ENCODE measurements at regions not wholly inside any gene's neighbourhood (a gene's known extent, or its start where the extent isn't known, plus 50 kb on each side); places are given as distances from the start of the nearest gene placed in this dataset.

DNA sequence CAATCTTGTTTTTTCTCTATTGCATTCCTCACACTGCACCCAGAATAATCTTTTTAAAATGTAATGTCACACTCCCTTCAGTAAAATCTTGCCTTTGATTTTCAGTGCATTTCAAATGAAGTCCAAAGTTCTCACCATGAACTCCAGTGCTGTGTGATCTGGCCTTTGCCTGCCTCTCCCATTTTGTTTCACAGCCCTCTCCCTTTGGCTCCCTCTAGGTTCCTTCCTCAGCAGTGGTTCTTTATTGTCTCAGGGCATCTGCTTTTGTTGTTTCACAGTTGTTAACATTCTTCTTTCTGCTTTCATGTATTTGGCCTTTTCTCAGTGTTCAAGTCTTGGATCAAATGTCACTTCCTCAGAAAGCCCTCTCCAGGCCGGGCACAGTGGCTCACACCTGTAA lies 84.5 kb upstream of the AMN1 start (continued):
- TF ChIP-seq RAD21 (CRISPR knock-in tag; conservative IDR thresholded peaks at IDR 0.05 in 1 of 2, IDR thresholded peaks at IDR 0.05 in 1 of 2) (peak in 1 of 2 experiments; percentile 43; a peak in 1 of 4 replicates), MXI1 (IDR thresholded peaks at IDR 0.05; ENCODE audit: low read depth, low read length) (no peak), HMG20A (CRISPR knock-in tag; conservative IDR thresholded peaks at IDR 0.05) (no peak), SRSF1 (IDR thresholded peaks at IDR 0.05; ENCODE audit: low read depth, low read length) (no peak), ZNF143 (CRISPR knock-in tag; IDR thresholded peaks at IDR 0.05) (no peak), CREBBP (IDR thresholded peaks at IDR 0.05; ENCODE audit: low read depth, low read length) (no peak), HES1 (IDR thresholded peaks at IDR 0.05; ENCODE audit: low read depth) (no peak), MAFG (tag; conservative IDR thresholded peaks at IDR 0.05) (no peak), SMARCA4 (IDR thresholded peaks at IDR 0.05) (peak; percentile 76; the same call in 1 of the 2 replicates), CBX3 (IDR thresholded peaks at IDR 0.05; ENCODE audit: borderline replicate concordance in 1 of 2, low read length in 2 of 2) (no peak), ETV5 (CRISPR knock-in tag; IDR thresholded peaks at IDR 0.05; ENCODE audit: low read depth) (no peak), DPF2 (IDR thresholded peaks at IDR 0.05) (no peak), ZNF311 (CRISPR knock-in tag; IDR thresholded peaks at IDR 0.05) (0 out of 2 replicates have a peak, but pooled peaks have one; percentile 7), CCNT2 (IDR thresholded peaks at IDR 0.05; ENCODE audit: borderline replicate concordance, extremely low read depth, insufficient read length, low read depth, low read length) (no peak), HINFP (tag; conservative IDR thresholded peaks at IDR 0.05; ENCODE audit: low read depth) (no peak), RBM39 (optimal IDR thresholded peaks at IDR 0.05; ENCODE audit: low read depth, low read length) (no peak), HNRNPK (IDR thresholded peaks at IDR 0.05; ENCODE audit: low read depth, low read length, poor library complexity, severe bottlenecking) (no peak), CBX2 (IDR thresholded peaks at IDR 0.05; ENCODE audit: insufficient read depth, low read length, poor library complexity, severe bottlenecking) (no peak)
- TF ChIP-seq, protein P1, sequence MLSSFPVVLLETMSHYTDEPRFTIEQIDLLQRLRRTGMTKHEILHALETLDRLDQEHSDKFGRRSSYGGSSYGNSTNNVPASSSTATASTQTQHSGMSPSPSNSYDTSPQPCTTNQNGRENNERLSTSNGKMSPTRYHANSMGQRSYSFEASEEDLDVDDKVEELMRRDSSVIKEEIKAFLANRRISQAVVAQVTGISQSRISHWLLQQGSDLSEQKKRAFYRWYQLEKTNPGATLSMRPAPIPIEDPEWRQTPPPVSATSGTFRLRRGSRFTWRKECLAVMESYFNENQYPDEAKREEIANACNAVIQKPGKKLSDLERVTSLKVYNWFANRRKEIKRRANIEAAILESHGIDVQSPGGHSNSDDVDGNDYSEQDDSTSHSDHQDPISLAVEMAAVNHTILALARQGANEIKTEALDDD (IDR thresholded peaks at IDR 0.05): no peak
- TF ChIP-seq, protein P2, sequence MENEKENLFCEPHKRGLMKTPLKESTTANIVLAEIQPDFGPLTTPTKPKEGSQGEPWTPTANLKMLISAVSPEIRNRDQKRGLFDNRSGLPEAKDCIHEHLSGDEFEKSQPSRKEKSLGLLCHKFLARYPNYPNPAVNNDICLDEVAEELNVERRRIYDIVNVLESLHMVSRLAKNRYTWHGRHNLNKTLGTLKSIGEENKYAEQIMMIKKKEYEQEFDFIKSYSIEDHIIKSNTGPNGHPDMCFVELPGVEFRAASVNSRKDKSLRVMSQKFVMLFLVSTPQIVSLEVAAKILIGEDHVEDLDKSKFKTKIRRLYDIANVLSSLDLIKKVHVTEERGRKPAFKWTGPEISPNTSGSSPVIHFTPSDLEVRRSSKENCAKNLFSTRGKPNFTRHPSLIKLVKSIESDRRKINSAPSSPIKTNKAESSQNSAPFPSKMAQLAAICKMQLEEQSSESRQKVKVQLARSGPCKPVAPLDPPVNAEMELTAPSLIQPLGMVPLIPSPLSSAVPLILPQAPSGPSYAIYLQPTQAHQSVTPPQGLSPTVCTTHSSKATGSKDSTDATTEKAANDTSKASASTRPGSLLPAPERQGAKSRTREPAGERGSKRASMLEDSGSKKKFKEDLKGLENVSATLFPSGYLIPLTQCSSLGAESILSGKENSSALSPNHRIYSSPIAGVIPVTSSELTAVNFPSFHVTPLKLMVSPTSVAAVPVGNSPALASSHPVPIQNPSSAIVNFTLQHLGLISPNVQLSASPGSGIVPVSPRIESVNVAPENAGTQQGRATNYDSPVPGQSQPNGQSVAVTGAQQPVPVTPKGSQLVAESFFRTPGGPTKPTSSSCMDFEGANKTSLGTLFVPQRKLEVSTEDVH (IDR thresholded peaks at IDR 0.05; ENCODE audit: low read depth, partially characterized antibody): no peak
- TF ChIP-seq, protein P3, sequence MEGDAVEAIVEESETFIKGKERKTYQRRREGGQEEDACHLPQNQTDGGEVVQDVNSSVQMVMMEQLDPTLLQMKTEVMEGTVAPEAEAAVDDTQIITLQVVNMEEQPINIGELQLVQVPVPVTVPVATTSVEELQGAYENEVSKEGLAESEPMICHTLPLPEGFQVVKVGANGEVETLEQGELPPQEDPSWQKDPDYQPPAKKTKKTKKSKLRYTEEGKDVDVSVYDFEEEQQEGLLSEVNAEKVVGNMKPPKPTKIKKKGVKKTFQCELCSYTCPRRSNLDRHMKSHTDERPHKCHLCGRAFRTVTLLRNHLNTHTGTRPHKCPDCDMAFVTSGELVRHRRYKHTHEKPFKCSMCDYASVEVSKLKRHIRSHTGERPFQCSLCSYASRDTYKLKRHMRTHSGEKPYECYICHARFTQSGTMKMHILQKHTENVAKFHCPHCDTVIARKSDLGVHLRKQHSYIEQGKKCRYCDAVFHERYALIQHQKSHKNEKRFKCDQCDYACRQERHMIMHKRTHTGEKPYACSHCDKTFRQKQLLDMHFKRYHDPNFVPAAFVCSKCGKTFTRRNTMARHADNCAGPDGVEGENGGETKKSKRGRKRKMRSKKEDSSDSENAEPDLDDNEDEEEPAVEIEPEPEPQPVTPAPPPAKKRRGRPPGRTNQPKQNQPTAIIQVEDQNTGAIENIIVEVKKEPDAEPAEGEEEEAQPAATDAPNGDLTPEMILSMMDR (IDR thresholded peaks at IDR 0.05 in 2 of 3, conservative IDR thresholded peaks at IDR 0.05 in 1 of 3; ENCODE audit: insufficient read depth in 2 of 3, low read depth in 1 of 3, low read length in 3 of 3): peak; percentile 18 to 38 (median 32); a peak in 3 of 6 replicates

All from K562 (cell line).